A549 (cell line): ENCODE measurements at regions not wholly inside any gene's neighbourhood (a gene's known extent, or its start where the extent isn't known, plus 50 kb on each side); places are given as distances from the start of the nearest gene placed in this dataset.

ENCODE experiments used
- ATAC-seq, 2 experiments: fragments of 200-7000 bp in 1 of 2; fragments of >200 bp in 1 of 2; cut with Nextera tagmentation in 1 of 2; cut with Tn5 transposase in 1 of 2; 3 replicates each; pipeline versions ENCODE4 v1.8.0 to v1.9.1; 2018 to 2020; ENCODE audit warnings: mild to moderate bottlenecking in 1 of 2, moderate library complexity in 1 of 2
- CTCF ChIA-PET: fragments of 300-600 bp; sonication (Branson Sonifier 250); formaldehyde crosslinking; extraction: SDS; loops from one replicate; lab custom pipeline; 2021; ENCODE audit warnings: antibody characterized with exemption, inconsistent platforms; lab: Yijun Ruan, JAX
- POLR2A ChIA-PET: fragments of 350-600 bp; formaldehyde crosslinking; extraction: SDS; loops from one replicate; lab custom pipeline; 2021; ENCODE audit warnings: antibody characterized with exemption, inconsistent platforms; lab: Yijun Ruan, JAX
- DNase-seq, 2 experiments: peaks; one replicate each; pipeline versions ENCODE4 v3.0.0 to v3.0.0-alpha.2; 2011 to 2016; ENCODE audit warnings: low read depth in 1 of 2, low spot score in 1 of 2
- FAIRE-seq: peaks from 2 replicates; lab custom pipeline; 2011; peaks lifted over from hg19 to GRCh38; lab: Jason Lieb, UNC
- H3K27ac ChIP-seq, 2 experiments: fragments of >200 bp; sonication (Bioruptor Twin); formaldehyde crosslinking; 3 replicates each; pipeline ENCODE4 v1.5.1; 2016 to 2017
- H3K4me1 ChIP-seq: fragments of >200 bp; sonication (Bioruptor Twin); formaldehyde crosslinking; 3 replicates; pipeline ENCODE4 v1.6.1; 2016
- H3K4me2 ChIP-seq: fragments of >200 bp; sonication (Bioruptor Twin); formaldehyde crosslinking; 3 replicates; pipeline ENCODE4 v1.6.1; 2016
- H3K4me3 ChIP-seq: fragments of >200 bp; sonication (Bioruptor Twin); formaldehyde crosslinking; 3 replicates; pipeline ENCODE4 v1.5.1; 2016
- H3K9me3 ChIP-seq: fragments of >200 bp; sonication (Bioruptor Twin); formaldehyde crosslinking; 3 replicates; pipeline ENCODE4 v1.6.1; 2016
- CBX8 ChIP-seq: fragments of 200-600 bp; sonication (generic); IDR thresholded peaks from 2 replicates; pipeline ENCODE4 v1.6.1; 2016
- CHD2 ChIP-seq: fragments of 150-350 bp; IDR thresholded peaks from 2 replicates; pipeline ENCODE4 v1.6.1; 2014; ENCODE audit warnings: low read length; ENCODE audit not compliant: partially characterized antibody
- CHD4 ChIP-seq: fragments of 200-600 bp; sonication (generic); IDR thresholded peaks from 2 replicates; pipeline ENCODE4 v1.6.1; 2016; ENCODE audit warnings: antibody characterized with exemption, mild to moderate bottlenecking, borderline replicate concordance
- EHF ChIP-seq: fragments of 250-450 bp; sonication (Bioruptor Pico); IDR thresholded peaks from 2 replicates; pipeline ENCODE4 v1.5.0; 2020; ENCODE audit warnings: mild to moderate bottlenecking
- ELK1 ChIP-seq: fragments of 150-350 bp; IDR thresholded peaks from 2 replicates; pipeline ENCODE4 v1.6.1; 2014; ENCODE audit warnings: low read depth, mild to moderate bottlenecking, low read length
- FOSL2 ChIP-seq, 2 experiments: fragments of 450-650 bp in 1 of 2; fragments of >200 bp in 1 of 2; sonication (Bioruptor Twin) in 1 of 2; formaldehyde crosslinking; IDR thresholded peaks; 2 replicates each; pipeline versions ENCODE4 v1.5.0 to v1.6.1; 2016 to 2020; ENCODE audit warnings: mild to moderate bottlenecking in 1 of 2, moderate library complexity in 1 of 2
- FOXS1 ChIP-seq: fragments of 250-450 bp; sonication (Bioruptor Pico); IDR thresholded peaks from 2 replicates; pipeline ENCODE4 v1.5.0; 2020; ENCODE audit warnings: mild to moderate bottlenecking, moderate library complexity
- HEYL ChIP-seq: fragments of 250-450 bp; sonication (Bioruptor Pico); IDR thresholded peaks from 2 replicates; pipeline ENCODE4 v1.8.0; 2021; ENCODE audit warnings: mild to moderate bottlenecking, moderate library complexity
- HOXA7 ChIP-seq: fragments of 250-450 bp; sonication (Bioruptor Pico); IDR thresholded peaks from 2 replicates; pipeline ENCODE4 v1.5.0; 2020; ENCODE audit warnings: mild to moderate bottlenecking, moderate library complexity
- HOXB13 ChIP-seq: fragments of 250-450 bp; sonication (Bioruptor Pico); IDR thresholded peaks from 2 replicates; pipeline ENCODE4 v1.5.0; 2020; ENCODE audit warnings: low read depth, mild to moderate bottlenecking, moderate library complexity
- HOXB5 ChIP-seq: fragments of 250-450 bp; sonication (Bioruptor Pico); IDR thresholded peaks from 2 replicates; pipeline ENCODE4 v1.5.0; 2020; ENCODE audit warnings: mild to moderate bottlenecking, moderate library complexity
- JUN ChIP-seq, 2 experiments: fragments of >200 bp; sonication (Bioruptor Twin); formaldehyde crosslinking; IDR thresholded peaks; 2 replicates in 1 of 2; 3 replicates in 1 of 2; pipeline ENCODE4 v1.6.1; 2016 to 2017
- KDM5A ChIP-seq: fragments of 200-600 bp; sonication (generic); IDR thresholded peaks from 2 replicates; pipeline ENCODE4 v1.6.1; 2016; ENCODE audit warnings: antibody characterized with exemption, mild to moderate bottlenecking
- MAFK ChIP-seq: fragments of 450-650 bp; IDR thresholded peaks from 2 replicates; pipeline ENCODE4 v1.6.1; 2014; ENCODE audit not compliant: partially characterized antibody
- MAX ChIP-seq: IDR thresholded peaks from 2 replicates; pipeline ENCODE4 v1.6.1; 2012
- MAZ ChIP-seq: fragments of 150-350 bp; IDR thresholded peaks from 2 replicates; pipeline ENCODE4 v1.6.1; 2014; ENCODE audit warnings: antibody characterized with exemption, low read depth, low read length, borderline replicate concordance
- MYC ChIP-seq: IDR thresholded peaks from 2 replicates; pipeline ENCODE4 v1.6.1; 2012; ENCODE audit warnings: mild to moderate bottlenecking, inconsistent platforms, low read length, improper control_type of control experiment, borderline replicate concordance
- NFE2L2 ChIP-seq: fragments of 150-350 bp; conservative IDR thresholded peaks from 2 replicates; pipeline ENCODE4 v1.6.1; 2014; ENCODE audit warnings: low read length
- NPAS2 ChIP-seq: fragments of 250-450 bp; sonication (Bioruptor Pico); IDR thresholded peaks from 2 replicates; pipeline ENCODE4 v1.8.0; 2022; ENCODE audit warnings: mild to moderate bottlenecking, moderate library complexity, borderline replicate concordance
- NR3C1 ChIP-seq: fragments of >200 bp; sonication (Bioruptor Twin); formaldehyde crosslinking; IDR thresholded peaks from 3 replicates; pipeline ENCODE4 v1.6.1; 2017
- PHF8 ChIP-seq: fragments of 200-600 bp; sonication (generic); IDR thresholded peaks from 2 replicates; pipeline ENCODE4 v1.6.1; 2016; ENCODE audit warnings: low read depth, mild to moderate bottlenecking, antibody characterized with exemption, moderate library complexity, borderline replicate concordance
- POLR2AphosphoS2 ChIP-seq: conservative IDR thresholded peaks from 2 replicates; pipeline ENCODE4 v1.6.1; 2012; ENCODE audit warnings: low read length, improper control_type of control experiment, inconsistent platforms
- RARB ChIP-seq: fragments of 250-450 bp; sonication (Bioruptor Pico); IDR thresholded peaks from 2 replicates; pipeline ENCODE4 v1.8.0; 2021; ENCODE audit warnings: mild to moderate bottlenecking, moderate library complexity
- RFX5 ChIP-seq: fragments of 450-650 bp; IDR thresholded peaks from 2 replicates; pipeline ENCODE4 v1.7.1; 2014; ENCODE audit warnings: antibody characterized with exemption, mild to moderate bottlenecking, moderate library complexity
- SREBF2 ChIP-seq: fragments of 450-650 bp; IDR thresholded peaks from 2 replicates; pipeline ENCODE4 v1.6.1; 2014; ENCODE audit warnings: mild to moderate bottlenecking, moderate library complexity
- TP53 ChIP-seq: fragments of 250-450 bp; sonication (Bioruptor Pico); IDR thresholded peaks from 2 replicates; pipeline ENCODE4 v1.5.0; 2021; ENCODE audit warnings: mild to moderate bottlenecking, moderate library complexity
- ZC3H11A ChIP-seq: fragments of 450-650 bp; IDR thresholded peaks from 2 replicates; pipeline ENCODE4 v1.6.1; 2014; ENCODE audit warnings: antibody characterized with exemption, mild to moderate bottlenecking
- ZFP36 ChIP-seq: fragments of 450-650 bp; IDR thresholded peaks from 2 replicates; pipeline ENCODE4 v1.6.1; 2014; ENCODE audit warnings: borderline replicate concordance; ENCODE audit not compliant: partially characterized antibody
- ZSCAN20 ChIP-seq: fragments of 250-450 bp; sonication (Bioruptor Pico); IDR thresholded peaks from 2 replicates; pipeline ENCODE4 v1.8.0; 2022; ENCODE audit warnings: mild to moderate bottlenecking, moderate library complexity
- WGBS: methylation state at CpG from one replicate; pipeline ENCODE4 v1.1.6; 2017; ENCODE audit errors: missing lambda C conversion rate; 5-methylcytosine and 5-hydroxymethylcytosine counted together
- TF ChIP-seq, protein P1 (sequence below): fragments of >200 bp; sonication (Bioruptor Twin); formaldehyde crosslinking; IDR thresholded peaks from 3 replicates; pipeline ENCODE4 v1.6.1; 2016
- TF ChIP-seq, protein P2 (sequence below): fragments of 250-450 bp; sonication (Bioruptor Pico); IDR thresholded peaks from 2 replicates; pipeline ENCODE4 v1.5.0; 2021; ENCODE audit warnings: mild to moderate bottlenecking, moderate library complexity, borderline replicate concordance

GRCh38 chr2:49796266-49796665 lies 642.0 kb upstream of the FSHR start:
- Histone ChIP-seq H3K4me3 (no peak overlapping the region), H3K4me1 (no peaks in the 10 kb centered on the region), H3K27ac (no peak overlapping the region), H3K9me3 (peaks cover under 1% of the 10 kb centered on the region; the same call in 1 of the 3 replicates), H3K4me2 (no peak overlapping the region)
- 12% methylated on average over 3 of the region's 3 CpGs for WGBS
- ATAC-seq (no peak), FAIRE-seq (no peak), DNase-seq (no peak)
- POLR2A ChIA-PET: no interaction called here
- no peak for TF ChIP-seq KDM5A
- TF ChIP-seq MAFK: no peak
- no peak for TF ChIP-seq JUN (IDR thresholded peaks at IDR 0.05)
- no peak for TF ChIP-seq CHD4
- TF ChIP-seq EHF (CRISPR knock-in tag): no peak
- no peak for TF ChIP-seq HOXA7
- no peak for TF ChIP-seq POLR2AphosphoS2
- no peak for TF ChIP-seq RARB (CRISPR knock-in tag)
- no peak for TF ChIP-seq HEYL (CRISPR knock-in tag)
- no peak for TF ChIP-seq MAX
- TF ChIP-seq CHD2: no peak
- no peak for TF ChIP-seq MYC
- TF ChIP-seq SREBF2: no peak
- no peak for TF ChIP-seq NFE2L2
- TF ChIP-seq CBX8: no peak
- no peak for TF ChIP-seq FOXS1 (CRISPR knock-in tag)
- no peak for TF ChIP-seq TP53 (CRISPR knock-in tag)
- TF ChIP-seq RFX5: no peak
- CTCF ChIA-PET: no interaction called here

DNA sequence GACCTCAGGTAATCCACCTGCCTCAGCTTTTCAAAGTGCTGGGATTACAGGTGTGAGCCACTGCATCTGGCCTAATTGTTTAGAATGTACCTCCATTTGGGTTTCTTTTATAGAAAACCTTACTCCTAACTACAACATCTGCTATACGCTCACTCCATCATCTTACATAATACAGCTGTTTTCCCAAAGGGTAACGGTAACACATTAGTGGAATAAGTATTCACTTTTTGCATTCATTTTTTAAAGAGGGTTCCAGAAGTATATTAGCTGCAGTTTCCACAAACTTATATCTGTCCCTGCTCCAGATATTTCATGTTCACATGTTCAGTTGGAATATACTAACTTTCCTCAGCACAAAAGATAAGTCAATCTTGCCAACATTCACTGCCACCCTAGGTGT lies 640.1 kb upstream of the FSHR start:
- Histone ChIP-seq H3K9me3 (no peaks in the 10 kb centered on the region), H3K4me3 (no peak overlapping the region), H3K4me1 (no peaks in the 10 kb centered on the region), H3K27ac (no peak overlapping the region), H3K4me2 (no peak overlapping the region)
- ChIA-PET POLR2A (no interaction called here), CTCF (interaction anchor here (0.7 kb wide), 1 partner anchor 178 kb away, joined by 4 read pairs; no protein-coding TSS in a partner anchor)
- no peak for FAIRE-seq
- TF ChIP-seq HOXB13 (no peak), RFX5 (no peak), MAX (no peak), NPAS2 (CRISPR knock-in tag) (no peak), KDM5A (no peak), FOSL2 (IDR thresholded peaks at IDR 0.05) (no peak), FOSL2 (CRISPR knock-in tag; IDR thresholded peaks at IDR 0.05) (no peak), HOXB5 (CRISPR knock-in tag) (no peak), ELK1 (no peak), ZSCAN20 (CRISPR knock-in tag) (no peak), PHF8 (no peak), MYC (no peak), NR3C1 (no peak), MAZ (no peak), ZFP36 (no peak), ZC3H11A (no peak), TP53 (CRISPR knock-in tag) (no peak), HEYL (CRISPR knock-in tag) (no peak)
- TF ChIP-seq, protein P1, sequence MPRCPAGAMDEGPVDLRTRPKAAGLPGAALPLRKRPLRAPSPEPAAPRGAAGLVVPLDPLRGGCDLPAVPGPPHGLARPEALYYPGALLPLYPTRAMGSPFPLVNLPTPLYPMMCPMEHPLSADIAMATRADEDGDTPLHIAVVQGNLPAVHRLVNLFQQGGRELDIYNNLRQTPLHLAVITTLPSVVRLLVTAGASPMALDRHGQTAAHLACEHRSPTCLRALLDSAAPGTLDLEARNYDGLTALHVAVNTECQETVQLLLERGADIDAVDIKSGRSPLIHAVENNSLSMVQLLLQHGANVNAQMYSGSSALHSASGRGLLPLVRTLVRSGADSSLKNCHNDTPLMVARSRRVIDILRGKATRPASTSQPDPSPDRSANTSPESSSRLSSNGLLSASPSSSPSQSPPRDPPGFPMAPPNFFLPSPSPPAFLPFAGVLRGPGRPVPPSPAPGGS: no peak
- TF ChIP-seq, protein P2, sequence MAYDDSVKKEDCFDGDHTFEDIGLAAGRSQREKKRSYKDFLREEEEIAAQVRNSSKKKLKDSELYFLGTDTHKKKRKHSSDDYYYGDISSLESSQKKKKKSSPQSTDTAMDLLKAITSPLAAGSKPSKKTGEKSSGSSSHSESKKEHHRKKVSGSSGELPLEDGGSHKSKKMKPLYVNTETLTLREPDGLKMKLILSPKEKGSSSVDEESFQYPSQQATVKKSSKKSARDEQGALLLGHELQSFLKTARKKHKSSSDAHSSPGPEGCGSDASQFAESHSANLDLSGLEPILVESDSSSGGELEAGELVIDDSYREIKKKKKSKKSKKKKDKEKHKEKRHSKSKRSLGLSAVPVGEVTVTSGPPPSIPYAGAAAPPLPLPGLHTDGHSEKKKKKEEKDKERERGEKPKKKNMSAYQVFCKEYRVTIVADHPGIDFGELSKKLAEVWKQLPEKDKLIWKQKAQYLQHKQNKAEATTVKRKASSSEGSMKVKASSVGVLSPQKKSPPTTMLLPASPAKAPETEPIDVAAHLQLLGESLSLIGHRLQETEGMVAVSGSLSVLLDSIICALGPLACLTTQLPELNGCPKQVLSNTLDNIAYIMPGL: no peak
- no peak for ATAC-seq
- DNase-seq: no peak
- WGBS: 14% methylated on average over 2 of the region's 2 CpGs
